GM18907 (cell line): ENCODE measurements at regions not wholly inside any gene's neighbourhood (a gene's known extent, or its start where the extent isn't known, plus 50 kb on each side); places are given as distances from the start of the nearest gene placed in this dataset.

Experiments
- ATAC-seq: cut with Tn5 transposase; IDR thresholded peaks from one replicate; pipeline ENCODE4 v1.9.1; 2021; ENCODE audit warnings: mild to moderate bottlenecking, moderate library complexity; ENCODE audit not compliant: unreplicated experiment

DNA sequence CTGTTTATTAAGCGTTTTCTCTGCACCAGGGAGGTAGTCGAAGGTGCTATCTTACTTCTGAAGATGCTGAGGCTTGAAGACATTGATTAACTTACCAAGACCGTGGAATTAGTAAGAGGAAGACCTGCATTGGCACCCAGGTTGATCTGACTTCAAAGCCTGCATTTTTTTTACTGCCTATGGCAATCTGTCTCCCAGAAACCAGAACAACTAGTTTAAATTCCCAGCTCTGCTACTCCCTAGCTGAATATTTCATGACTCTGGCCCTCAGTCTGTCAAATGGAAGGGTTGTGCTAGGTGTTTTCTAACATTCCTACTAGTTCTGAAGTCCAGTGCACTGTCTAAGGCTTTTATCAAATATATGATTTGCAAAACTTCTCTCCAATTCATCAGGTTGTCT lies 52.0 kb upstream of the GRAMD1B start:
- no peak for ATAC-seq

DNA sequence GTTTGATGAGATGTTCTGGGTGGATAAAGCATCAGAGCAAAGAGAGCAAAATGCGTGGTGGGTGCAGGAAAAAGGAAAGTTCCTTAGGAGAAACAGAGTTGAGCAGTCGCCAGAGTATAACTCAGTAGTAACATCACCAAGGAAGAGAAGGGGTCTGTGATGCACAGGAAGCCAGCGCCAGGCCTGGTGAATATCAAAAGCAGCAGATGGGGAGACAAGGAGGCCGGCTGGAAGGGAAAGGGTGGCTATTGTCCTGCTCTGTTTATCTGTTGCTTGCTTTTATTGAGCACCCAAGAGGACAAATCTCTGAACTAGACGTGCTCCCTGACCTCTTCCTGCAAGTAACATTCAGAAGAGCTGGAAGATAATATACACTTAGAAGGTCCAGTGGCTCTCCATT lies 52.7 kb upstream of the GRAMD1B start:
- no peak for ATAC-seq

DNA sequence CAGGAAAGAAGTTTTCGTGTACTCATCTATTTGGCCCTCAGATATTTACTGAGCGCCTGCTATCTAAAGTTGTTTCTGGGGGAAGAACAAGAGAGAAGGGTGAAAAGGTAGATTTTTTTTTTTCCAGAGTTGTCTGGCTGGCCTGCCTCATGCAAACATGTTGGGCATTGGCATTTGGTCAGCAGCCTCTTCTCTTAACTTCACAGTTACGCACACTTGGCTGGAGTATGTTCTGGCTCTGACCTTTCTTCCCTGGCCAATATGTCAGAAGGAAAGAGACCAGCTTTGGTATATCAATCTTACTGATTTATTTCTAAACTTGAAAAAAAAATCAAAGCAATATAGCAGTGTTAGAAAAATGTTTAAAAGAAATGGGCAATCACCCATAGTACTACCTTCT lies 54.2 kb upstream of the GRAMD1B start:
- no peak for ATAC-seq

DNA sequence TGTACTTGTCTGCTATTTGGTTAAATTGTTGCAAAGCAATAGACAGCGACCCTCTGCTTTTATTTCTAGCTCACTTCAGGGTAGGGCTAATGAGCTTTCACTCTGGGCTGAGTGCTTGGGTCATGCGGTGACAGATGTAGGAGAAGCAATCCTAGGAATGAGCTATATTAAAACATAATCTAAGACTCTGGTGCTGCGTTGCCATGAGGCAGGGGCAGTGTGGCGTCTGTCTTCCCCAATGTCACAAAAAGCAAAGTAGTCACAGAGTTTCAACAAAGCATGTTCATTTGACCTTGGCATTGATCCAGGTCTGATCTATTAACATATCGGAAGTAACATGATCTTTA lies 55.5 kb upstream of the GRAMD1B start:
- no peak for ATAC-seq

DNA sequence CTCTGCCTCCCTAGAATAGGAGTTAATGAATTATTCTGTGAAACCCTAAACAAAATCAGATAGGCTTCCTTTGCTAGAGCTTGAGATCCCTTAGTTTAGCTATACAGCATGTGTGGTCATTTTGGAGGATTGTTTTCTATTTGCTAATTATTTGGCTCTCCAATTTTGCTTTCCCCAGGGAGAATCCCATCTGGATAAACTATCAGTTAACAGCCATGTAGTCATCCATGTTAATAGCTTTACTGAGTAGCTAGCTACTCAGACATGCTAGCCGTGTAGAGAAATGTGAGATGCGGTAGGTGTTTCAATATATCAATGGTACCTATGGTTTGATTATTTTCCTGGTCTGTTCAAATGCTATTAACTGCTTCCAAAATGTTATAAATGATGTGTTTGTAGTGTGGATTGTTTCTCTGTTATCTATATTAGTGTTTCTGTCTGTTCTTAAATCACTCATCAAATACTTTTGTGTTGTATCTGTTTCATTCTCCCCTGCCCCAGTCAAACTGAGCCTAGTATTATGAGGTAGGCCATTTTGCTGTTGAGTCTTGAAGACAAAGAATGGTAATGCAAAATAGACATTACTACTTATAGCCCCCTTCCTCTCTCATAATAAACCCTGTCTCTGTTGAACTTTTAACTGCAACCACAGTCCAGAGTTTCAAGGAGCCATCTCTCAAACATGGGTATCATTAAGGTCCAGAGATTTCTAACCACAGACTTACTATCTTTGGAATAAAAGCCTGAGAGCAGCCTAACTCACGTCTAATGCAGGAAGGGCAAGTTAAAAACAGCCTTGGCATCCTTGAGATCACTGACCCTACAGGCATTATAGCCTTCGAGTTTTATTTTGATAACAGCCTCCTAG lies 56.1 kb upstream of the GRAMD1B start:
- ATAC-seq: no peak

DNA sequence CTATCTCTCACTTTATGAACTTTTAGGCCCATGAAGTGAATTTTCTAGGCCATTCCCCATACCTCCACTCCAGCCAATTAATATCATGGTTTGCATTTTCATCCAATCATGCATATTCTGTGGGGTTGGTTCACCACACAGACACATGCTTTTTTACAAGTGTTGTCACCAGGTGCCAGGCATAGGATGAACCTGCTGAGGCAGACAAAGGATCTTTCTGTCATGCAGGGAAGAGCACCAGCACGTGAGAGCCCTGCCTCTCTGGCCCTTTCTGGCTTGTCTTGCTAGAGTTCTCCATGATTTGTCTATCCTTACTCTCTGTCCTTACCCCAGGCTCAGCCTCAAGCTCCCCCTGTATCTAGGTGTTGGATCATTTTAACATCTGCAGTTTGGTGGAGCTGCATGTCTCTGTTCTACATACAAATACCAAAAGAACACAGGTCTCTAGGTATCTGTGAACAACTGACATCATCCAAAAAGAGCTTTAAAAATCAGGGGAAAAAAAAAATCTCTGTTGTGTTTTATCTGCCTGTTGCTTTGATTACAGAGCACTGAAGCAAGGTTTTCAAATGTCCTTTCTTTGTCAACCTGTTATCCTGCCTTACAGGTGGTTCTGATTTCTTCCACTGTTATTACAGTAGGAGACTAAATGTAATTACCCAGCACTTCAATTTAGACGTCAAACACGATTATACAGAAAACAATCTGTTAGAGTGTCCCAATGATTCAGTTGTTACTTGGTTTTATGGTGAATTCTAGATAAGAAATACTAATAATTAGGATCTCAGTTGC lies 58.4 kb upstream of the GRAMD1B start:
- no peak for ATAC-seq

DNA sequence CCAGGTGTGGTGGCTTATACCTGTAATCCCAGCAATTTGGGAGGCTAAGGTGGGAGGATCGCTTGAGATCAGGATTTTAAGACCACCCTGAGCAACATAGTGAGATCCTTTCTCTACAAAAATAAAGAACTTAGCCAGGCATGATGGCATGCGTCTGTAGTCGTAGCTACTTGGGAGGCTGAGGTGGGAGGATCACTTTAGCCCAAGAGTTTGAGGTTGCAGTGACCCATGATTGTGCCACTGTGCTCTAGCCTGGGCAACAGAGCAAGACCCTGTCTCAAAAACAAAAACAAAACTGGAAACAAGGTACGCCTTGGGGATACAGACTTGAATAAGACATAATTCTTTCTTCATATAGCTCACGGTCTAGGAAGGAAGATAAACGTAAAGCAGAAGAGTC lies 63.1 kb upstream of the GRAMD1B start:
- ATAC-seq: no peak

DNA sequence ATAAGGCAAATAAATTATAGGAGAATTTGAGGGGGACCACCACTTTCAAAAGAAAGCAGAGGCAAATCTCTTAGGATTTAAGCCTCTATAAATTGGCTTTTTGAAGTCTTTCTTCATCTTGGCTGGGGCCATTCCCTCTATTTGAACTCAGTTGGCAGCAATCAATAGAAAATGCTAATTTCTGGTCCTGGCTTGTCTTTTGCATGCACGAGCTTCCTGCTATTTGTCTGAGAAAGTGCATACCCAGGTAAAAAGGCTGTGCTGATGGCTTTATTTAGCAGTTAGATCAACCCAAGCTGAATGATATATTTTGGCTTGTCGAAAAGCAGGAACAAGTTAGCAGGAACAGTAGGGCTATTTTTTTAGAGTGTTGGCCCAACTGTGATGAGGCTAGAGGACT lies 64.1 kb upstream of the GRAMD1B start:
- no peak for ATAC-seq

DNA sequence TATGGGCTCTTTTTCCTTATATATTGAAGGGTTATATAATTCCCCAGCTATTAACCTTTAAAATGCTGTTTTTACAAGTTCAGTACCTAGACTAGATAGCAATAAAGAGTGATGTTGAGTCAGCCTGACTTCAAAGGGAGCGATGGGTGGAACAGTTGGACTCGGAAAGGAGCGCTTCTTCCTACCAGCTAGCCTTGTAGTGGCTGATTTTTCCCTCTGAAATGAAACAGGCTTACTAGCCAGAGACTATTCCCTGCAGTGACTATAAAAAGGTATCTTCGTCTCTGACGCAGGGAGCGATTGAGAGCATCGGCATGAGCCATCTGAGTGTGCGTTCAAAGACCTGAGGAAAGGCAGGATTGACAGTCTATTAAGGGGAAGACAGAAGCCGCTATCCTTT lies 66.0 kb upstream of the GRAMD1B start:
- no peak for ATAC-seq

DNA sequence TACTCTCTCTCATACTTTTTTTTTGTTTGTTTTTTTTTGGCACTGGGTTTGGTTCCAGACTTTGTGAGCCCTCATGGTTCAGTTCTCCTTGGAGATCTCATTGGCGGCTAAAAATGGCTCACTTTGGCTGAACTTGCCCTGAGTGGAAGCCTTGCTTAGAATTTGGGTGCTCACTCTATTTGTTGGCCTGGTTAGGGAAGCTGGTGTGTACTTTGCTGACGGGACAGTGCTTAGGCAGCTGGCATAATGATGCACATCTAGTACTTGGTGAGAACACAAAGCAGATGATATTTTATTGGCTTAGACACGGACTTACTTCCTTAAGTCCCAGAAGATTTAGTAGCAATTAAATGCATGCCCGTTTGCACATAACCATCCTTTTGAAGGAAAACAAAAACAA lies 66.5 kb upstream of the GRAMD1B start:
- ATAC-seq: no peak

DNA sequence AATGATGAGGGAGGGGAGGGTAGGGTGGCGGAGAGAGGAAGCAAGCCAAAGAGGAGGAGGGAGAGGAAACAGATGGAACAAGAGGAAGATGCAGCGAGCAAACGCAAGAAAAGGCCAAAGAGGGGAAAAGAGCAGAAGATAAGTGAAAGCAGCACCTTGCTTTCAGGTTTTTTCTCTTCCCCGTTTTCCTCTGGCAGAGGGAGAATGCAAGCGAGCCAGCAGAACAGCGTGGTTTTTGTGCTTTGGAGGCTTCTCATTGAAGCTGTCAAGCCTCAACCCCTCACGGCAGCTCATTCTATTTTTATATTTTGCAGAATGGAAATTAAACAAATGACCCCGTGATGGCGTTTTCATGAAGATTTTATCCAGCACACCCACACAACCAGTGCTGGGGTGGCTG lies 67.1 kb upstream of the GRAMD1B start:
- ATAC-seq: no peak

DNA sequence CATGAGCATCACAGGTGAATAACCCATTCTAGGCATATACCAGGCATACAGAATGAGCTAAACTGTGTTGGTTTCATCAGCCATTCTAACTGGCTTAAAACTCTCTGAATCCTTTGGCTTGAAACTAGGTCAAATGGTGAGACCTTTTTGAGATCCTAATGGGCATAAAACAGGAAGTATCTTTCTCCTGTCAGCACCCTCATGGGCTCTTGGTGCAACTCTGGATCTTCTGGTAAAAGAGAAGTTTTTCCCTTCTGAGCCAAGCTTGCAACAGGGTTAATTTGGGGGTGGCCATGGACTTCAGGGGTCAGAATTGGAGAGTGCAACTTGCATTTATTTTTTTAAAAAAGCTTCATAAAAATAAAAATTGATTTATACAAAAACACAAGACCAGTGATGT lies 67.9 kb upstream of the GRAMD1B start:
- no peak for ATAC-seq

DNA sequence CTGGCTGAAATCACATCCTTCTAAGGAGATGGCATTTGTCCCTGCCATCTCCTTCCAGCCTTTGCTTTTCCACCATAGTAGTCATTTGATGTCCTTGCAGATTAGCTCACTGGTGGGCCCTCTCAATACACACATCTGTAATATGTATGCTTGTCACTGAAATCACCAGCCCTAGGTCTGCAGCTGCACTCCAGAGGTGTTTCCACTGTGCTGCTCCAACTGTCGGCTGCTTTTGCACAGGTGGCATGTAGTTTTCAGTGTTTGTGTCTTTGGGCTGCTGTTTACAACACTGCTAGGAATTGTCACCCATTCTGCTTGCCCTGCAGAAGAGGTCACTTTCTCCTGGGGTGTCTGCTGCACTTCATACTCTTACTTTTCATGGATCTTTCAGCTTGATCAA lies 69.0 kb upstream of the GRAMD1B start:
- no peak for ATAC-seq

DNA sequence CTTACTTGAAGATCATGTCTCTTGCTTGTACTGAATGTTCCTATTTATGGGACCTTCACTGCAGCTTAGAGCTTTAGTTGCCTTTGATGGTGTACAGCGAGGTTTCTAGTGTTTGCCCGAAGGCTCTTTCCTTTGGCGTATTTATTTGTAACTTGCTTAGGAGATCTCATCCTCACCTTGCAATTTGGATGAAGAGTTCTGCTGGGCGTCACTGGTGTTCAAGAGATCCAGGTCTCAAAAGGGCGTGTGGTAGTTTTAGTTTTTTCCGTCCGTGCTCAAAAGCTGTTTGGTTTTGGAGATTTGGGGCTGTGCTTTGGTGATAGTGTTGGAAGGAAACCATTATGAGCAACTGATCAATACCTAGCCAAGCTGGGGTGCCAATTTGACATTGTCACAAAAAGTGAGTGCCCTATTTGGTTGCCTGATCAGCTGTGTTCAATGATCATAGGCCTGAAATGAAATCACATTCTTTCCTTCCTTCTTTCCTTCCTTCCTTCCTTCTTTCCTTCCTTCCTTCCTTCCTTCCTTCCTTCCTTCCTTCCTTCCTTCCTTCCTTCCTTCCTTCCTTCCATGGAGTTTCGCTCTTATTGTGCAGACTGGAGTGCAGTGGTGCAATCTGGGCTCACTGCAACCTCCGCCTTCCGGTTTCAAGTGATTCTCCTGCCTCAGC lies 69.7 kb upstream of the GRAMD1B start:
- no peak for ATAC-seq

DNA sequence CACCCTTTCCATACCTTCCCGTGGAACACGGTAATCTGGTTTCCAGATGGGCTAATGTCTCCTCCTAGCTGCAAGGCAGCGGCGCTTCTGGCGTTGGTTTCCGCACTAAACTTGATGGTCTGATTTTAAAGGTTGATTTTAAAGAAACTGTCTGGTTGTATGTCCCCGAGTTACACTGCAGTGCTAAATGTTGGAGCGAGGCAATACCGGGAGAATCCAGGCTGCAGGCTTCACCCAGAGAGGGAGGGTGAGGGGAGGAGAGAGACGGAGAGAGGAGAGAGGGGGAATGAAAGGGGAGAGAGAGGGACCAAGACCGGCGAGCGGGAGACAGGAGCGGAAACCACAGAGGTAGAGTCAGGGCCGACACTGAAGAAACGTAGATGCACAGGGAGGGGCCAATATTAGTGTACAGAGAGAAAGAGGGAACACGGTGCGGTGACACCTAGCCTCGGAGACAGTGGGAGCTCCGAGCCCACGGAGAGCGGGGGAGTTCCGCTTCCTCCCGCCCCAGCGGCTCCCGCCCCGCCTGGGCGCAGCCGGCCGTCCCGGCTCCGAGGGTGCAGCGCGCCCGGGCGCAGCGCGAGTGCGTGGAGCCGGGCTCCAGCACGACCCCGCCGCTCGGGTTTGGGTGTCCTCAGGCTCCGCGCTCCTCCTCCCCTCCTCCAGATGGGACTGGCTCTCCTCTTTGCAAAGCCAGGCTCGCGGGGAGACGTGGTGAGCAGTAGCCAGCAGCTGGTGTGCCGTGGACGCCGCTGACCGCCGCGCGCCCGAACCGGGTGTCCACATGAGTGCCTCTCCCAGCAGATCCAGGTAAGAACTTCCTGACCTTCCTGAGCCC lies 71.9 kb upstream of the GRAMD1B start:
- ATAC-seq: no peak

DNA sequence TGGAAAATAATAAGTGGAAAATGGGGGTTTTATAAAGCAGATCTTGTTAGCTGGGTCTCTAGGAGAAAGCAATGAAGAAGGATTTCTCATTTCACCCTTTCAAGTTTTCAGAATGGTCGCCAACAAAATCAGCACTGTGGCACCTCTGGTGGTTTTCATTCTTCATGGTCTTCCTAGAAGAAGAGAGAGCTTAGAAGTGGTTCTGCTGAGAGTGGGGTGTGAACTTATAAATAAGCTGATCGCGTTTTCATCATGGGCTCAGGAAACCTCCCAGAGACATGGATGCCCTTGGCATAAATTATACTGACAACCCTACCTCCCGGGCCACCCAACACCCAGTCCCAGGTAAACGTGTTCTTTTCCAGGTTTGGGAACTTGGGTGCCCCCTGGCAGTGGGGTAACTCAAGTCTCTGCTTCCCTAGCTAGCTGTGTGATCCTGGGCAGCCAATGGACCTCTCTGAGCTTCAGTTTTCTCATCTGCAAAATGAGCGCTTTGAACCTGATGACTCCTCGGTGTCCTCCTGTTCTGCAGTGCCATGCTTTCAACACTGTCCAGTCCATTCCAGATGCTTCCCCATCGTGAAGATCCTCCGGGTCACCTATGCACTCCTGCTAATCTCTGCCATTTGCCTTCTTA lies 72.6 kb upstream of the GRAMD1B start:
- ATAC-seq: no peak

DNA sequence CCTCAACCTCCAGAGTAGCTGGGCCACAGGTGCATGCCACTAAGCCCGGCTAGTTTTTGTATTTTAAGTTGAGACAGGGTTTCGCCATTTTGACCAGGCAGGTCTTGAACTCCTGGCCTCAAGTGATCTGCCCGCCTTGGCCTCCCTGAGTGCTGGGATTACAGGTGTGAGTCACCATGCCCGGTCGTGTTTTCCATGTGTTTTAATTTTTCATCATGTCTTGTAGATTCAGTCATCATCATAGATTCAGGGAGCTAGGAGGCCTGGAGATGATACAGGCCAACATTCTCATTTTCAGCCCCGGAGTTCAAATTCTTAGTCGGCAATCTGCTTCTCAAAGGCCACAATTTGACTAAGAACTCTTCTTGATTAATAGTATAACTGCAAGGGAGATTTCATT lies 73.5 kb upstream of the GRAMD1B start:
- ATAC-seq: no peak

DNA sequence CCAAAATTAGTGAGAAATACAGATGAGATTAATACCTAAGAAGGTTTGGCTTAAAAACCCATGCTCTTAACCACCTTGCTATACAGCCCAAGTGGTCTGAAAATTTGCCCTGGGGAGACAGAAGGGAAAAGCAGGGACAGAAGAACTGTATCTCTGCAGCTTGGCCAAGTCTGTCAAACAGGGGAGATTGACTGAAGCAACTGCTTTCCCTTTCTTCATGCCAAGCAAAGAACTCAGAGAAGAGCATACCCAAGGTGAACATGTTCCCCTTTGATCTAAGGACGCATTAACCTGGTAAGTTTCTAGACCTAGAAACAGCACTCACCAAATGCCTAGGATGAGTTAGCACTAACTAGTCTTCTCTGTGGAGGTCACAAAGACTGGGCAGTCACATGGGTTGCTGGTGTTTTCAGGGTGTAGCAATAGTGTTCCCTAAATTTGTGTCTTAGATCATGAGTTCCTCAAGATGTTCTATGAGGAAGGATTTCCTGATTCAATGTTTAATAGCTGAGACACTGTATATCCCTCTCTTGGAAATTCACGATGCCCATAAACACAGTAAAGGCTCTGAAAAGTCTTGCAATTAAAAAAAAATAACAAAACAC lies 75.6 kb upstream of the GRAMD1B start:
- ATAC-seq: no peak

DNA sequence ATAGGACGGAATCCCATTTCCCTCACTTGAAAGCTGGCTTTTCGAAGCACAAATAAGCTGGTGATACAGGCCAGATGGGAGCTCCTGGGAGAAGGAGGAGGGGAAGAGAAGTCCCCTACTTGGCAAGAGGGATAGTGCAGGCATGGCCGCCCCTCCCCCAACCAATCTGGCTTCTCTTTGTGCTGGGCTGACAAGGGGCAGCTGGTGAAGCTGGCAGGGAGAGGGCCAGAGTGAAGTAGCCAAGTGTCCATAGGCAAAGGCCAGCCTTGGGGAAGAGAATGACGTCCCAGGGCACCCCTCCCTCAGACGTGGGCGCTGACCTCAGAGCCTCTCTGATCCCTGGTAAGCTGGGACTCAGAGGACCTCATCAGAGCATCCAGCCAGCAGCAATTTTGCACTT lies 78.7 kb upstream of the GRAMD1B start:
- no peak for ATAC-seq

DNA sequence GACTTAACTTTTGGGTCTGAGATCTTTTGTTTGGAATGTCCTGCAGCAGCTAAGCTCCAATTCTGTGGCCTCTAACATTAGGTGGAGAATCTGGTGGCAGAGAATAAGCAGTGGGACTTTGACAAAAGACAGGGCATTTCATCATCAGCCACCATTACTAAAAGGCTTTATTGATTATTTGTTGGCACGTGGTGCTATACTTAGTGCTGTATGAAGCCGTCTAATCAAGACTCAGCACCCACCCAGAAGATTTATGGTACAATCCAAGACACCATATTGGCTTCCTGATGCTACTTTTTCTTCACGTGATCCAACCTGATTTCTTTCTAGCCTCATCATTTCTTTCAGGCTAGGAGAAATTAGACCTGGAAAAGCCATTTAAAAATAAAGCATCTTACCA lies 80.7 kb upstream of the GRAMD1B start:
- ATAC-seq: no peak
